ENCODE measurements at regions not wholly inside any gene's neighbourhood (a gene's known extent, or its start where the extent isn't known, plus 50 kb on each side); places are given as distances from the start of the nearest gene placed in this dataset.

GRCh38 chr3:41024031-41024836, 175.1 kb upstream of the CTNNB1 start (continued):
- TF ChIP-seq MEF2A (IDR thresholded peaks at IDR 0.05; ENCODE audit: control insufficient read depth, low read depth, low read length) = no peak
- TF ChIP-seq NR3C1 (CRISPR knock-in tag; IDR thresholded peaks at IDR 0.05) = no peak
- TF ChIP-seq ZZZ3 (IDR thresholded peaks at IDR 0.05) = no peak
- TF ChIP-seq SNRNP70 (optimal IDR thresholded peaks at IDR 0.05; ENCODE audit: low read depth, low read length) = no peak
- no peak for TF ChIP-seq ZNF592 (IDR thresholded peaks at IDR 0.05)
- TF ChIP-seq ADNP (tag; IDR thresholded peaks at IDR 0.05) = no peak
- no peak for TF ChIP-seq SIX5 (IDR thresholded peaks at IDR 0.05; ENCODE audit: borderline replicate concordance in 1 of 2, insufficient read depth in 1 of 2, low read depth in 1 of 2, low read length in 2 of 2)
- TF ChIP-seq ZBED1 (IDR thresholded peaks at IDR 0.05) = no peak
- no peak for TF ChIP-seq U2AF1 (optimal IDR thresholded peaks at IDR 0.05; ENCODE audit: low read depth, low read length)
- peak; percentile 59 for TF ChIP-seq ARID1B (IDR thresholded peaks at IDR 0.05)
- TF ChIP-seq NCOR1 (IDR thresholded peaks at IDR 0.05) = peak; percentile 45; the same call in 1 of the 2 replicates
- no peak for TF ChIP-seq MGA (IDR thresholded peaks at IDR 0.05)
